ENCODE measurements at regions not wholly inside any gene's neighbourhood (a gene's known extent, or its start where the extent isn't known, plus 50 kb on each side); places are given as distances from the start of the nearest gene placed in this dataset.

DNA sequence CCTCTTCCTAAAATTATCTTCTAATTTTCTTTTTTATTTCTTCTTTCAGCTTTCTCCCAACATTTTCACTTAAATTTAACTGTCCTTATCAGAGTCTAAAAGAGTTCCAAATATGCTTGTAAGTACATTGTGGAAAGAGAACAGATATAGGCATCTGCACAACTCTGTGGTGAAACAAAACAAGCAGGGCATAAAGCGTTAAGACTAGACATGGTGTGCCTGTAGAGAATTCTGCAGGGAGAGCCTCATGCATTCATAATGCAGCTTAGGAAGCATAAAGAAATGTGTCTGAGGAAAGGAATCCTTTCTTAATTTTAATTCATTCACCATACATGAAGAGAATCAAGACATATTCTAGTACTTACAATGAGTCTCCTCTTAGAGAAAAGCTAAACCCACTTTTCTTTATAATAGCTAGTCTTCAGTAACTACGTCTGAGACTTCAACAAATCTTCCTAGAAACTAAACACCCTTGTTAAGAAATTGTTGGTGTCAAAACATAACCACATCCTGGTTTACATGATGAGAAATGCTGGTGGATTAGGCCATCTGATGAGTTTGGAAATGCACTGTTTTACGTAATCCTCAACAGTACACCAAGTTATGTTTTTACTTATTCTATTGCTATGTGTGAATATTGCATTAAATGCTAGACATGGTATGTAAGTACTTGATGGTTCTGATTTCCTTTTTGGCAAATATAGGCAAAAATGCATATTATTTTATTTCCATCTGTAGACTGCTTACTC is 307.8 kb upstream of the GIMD1 start:
- FAIRE-seq = no peak

DNA sequence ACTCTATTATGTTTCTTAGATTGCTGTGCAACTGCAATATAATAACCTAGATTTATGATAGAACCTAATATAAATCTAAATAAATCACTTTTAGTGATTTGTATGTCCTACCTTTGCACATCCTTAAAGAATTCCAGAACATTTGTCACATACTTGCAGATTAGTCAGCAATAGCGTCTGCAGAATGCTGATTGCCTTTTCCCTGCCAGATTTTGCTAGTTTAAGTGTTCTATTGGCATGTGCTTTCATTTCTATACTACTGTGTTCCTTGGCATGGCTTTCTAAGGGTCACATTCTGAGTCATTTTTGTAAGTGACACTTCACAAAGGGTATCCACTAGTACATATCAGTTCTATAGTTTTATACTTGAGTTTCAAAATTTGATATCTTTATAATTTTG is 303.1 kb upstream of the GIMD1 start:
- FAIRE-seq = no peak

DNA sequence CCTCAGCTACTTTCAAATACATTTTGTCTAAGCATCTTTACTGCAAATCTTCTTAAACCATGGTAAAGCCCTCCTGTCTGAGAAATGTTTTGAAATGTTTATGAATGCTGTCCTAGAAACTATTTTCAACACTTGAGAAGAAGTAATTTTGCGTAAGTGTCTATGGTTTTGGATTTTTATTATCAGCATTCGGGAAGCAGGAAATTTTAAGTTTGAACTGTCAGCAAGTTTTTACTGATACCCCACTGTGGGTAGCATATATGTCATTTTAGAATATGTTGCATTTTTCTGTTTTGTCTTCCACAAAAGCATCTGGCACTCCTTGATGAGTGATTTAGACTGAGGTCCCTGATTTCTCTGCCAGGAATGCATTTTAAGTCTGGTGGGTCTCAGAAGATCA is 302.4 kb upstream of the GIMD1 start:
- no peak for FAIRE-seq

DNA sequence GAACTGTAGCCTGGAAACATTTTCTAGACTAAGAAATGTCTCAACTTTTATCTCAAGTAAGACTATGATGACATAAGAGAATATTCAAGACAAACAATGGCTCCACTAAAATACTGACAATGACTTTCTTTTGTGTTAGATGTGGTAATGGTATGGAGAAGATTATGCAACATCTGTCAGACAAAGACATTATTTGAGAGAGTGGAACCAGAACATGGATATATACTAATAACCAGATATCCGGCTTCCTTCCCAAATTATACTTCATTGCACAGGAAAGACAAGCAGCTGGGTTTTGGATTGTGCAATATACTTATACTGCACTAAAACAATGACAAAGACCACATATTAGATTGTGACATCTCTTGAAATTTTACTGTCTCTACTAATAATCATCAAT is 290.8 kb upstream of the GIMD1 start:
- FAIRE-seq = no peak

DNA sequence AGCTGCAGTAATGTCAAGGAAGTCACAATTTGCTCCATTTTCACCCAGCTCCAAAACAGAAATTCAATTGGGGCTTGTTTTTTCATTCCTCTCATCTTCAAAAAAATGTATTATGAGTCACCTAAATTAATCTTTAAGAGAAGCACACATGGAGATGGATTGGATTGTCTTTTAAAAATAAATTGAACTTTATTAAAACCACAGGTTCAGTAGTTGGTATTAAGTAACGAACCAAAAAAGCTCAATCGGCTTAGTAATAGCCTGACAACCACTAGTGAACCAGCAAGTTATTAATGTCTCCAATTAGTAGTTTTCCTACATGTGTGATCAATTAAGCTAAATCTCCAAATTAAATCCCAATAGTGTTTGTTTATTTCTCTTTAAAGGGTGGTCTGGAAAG is 283.5 kb upstream of the GIMD1 start:
- no peak for FAIRE-seq

DNA sequence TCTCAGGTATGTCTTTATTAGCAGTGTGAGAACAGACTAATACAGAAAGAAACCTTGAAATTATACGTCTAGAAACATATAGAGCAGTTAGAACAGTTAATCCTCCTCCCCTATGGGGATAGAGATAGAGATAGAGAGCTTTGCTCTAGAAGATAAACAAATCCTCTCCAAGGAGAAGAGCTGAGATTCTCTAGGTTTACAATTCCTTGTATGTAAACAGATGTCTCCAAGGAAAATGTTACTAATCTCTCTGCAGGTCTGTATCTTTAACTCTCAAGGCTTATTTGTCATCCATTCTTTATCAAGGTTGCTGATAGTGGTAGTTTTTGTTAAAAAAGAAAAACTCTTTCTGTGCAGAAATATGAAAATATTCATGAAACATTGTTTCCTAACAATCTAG is 282.1 kb upstream of the GIMD1 start:
- no peak for FAIRE-seq

DNA sequence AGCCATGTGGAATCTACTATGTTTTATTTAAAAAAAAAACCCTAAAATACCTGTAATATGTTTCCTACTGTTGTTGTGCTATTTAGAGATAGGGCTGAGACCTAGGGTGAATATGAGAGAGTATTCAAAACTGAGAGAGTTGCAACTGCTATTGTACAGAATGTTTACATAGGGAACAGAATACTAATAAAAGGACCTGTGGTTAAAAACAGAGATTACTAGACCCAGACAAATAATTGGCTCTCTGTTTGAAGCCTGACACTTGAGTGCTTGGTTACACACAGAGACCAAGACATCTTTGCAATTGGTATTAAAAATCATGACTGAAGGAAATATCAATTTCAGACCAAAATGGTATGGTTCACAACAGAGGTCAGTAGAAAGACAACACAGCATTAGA is 278.9 kb upstream of the GIMD1 start:
- FAIRE-seq = no peak

DNA sequence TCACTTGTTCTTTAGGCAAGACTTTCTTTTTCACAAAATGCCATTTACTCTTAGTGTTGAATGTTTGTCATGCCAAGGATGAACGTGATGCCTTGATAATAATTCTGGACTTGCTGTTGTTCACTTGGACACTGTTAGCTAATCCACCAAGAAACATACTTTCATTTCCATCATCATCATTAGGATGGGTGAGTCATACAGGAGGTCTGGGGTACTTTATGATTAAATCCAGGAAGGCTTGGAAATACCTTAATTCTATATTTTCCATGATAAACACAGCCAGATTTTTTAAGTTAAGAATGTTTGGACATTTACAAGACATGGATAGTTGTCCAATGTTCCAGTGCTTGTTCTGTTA is 260.7 kb upstream of the GIMD1 start:
- FAIRE-seq = no peak

DNA sequence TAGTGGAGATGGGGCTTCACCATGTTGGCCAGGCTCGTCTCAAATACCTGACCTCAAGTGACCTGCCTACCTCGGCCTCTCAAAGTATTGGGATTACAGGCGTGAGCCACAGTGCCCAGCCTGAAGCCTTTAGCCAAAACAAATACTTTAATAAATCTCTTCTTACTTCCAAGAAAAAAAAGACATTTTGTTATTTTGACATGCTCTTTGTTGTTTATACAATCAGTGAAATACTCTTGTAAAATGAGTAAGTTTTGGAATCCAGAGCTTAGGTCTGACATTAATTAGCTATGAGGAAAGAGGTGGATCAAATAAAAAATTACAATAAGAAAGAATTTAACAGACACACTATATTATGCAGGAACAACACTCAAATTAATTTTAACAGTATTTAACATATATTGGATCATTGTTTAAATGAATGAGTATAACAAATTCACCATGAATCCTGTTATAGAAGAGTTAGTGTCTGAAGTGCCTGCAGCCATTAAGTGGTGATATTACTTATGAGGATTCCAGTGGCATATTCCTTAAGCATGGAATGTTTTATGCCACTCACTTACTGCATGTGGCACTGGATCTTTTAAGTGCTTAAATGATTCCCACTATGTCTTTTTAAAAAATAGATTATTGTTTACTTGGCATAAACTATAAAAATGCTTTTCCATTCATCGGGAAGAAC is 260.1 kb upstream of the GIMD1 start:
- no peak for FAIRE-seq

DNA sequence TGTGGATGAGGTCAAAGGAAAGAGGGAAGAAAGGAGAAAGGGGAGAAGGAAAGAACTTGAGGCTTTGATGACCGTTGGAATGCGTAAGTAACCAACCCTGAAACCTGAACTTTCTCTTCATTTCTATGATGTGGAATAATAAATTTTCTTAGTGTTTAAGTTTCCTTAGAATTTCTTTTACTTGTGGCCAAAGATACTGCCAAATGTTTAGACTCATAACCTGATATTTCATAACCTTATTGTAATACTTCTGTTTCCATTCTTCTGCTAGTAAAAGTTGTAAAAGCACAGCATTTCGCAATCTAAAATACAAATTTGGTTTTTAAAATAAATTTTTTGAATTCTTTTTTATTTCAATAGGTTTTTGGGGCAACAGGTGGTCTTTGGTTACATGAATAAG is 258.5 kb upstream of the GIMD1 start:
- no peak for FAIRE-seq

DNA sequence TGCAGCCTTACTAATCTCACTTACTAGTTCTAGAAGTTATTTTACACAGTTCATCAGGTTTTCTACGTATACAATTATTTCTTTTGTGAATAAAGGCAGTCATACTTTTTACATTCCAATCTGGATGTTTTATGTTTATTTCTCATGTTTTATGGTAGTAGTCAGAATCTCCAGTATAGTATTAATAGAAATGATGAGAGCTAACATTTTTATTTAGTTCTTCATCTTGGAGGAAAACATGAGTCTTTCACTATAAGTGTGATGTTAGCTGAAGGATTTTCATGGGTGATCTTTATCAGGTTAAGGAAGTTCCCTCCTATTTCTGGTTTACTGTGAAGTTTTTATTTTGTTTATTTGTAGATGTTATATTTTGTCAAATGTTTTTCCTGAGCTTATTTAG is 256.1 kb upstream of the GIMD1 start:
- FAIRE-seq = peak; percentile 35

DNA sequence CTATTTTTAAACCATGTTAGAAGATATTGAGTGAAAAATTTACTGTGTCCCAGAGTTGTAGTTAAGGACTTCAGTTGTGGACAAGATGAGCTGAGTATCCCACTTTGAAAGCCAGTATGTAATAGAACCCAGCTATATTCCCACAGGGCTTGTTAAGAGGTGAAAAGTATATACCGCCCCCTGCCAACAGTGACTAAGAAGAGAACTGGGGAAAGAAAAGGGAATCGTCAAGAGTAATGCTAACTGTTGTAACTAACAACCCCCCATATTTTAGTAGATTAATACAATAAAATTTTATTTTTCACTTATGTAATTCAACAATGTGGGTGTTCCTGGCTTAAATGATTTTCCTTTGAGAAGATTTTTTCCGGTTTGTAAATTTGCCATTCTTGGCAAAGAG is 250.4 kb upstream of the GIMD1 start:
- no peak for FAIRE-seq

DNA sequence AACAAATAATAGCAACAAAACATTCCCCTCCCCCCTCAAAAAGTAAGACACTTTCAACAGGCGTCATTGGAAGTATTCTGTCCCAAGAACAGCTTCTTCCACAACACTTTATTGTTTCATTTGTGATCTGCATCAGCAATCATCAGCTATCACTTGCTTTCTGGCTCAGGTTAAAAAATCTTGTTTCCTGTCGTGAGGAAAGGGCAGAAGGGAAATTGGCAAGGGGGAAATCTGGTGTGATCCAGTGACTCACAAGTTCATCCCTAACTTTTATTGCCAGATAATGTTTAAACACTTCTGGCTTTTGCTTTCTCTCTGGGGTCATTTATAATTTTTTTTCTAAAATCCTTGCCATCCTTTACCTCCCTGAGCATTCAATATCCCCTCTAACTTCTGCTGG is 247.4 kb upstream of the GIMD1 start:
- no peak for FAIRE-seq

DNA sequence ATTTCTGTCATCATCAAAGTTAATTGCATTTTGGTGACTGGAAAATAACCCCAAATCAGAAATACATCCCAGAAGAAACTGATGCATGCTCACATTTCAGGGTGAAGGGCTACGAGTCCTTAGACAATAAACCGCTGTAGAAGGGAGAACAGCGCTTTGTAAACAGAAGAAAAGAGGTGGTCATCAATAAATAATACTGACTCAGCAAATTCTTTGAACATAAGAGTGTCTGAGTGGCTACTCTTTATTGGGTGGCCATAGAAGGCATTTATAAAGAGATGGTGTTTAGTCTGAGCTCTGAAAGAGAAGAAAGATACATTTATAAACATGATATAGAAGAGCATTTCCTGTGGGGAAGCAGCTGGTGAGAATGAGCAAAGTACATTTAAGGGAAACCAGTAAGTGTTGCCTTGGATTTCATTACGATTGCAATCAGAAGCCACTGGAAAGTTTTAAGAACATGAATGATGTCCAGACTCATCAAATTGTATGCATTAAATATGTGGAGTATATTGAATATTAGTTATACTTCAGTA is 246.9 kb upstream of the GIMD1 start:
- no peak for FAIRE-seq

DNA sequence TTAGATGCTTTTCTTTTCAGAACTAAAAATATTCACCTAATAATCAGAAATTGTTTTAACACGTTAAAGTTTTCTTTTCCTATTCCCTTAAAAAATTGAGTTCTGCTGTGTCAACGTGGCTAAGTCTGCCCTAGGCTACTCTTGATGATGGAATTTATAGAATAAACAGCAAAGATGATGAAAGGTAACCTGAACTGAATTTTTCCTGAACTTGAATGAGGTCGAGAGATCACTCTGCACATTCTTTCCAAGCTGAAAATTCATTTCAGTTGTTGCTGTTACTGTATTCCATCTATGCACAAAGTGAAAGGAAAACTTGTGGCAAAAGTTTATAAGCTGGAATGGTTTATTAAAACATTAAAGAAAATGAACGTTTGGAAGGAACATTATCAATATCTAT is 245.9 kb upstream of the GIMD1 start:
- FAIRE-seq = no peak

DNA sequence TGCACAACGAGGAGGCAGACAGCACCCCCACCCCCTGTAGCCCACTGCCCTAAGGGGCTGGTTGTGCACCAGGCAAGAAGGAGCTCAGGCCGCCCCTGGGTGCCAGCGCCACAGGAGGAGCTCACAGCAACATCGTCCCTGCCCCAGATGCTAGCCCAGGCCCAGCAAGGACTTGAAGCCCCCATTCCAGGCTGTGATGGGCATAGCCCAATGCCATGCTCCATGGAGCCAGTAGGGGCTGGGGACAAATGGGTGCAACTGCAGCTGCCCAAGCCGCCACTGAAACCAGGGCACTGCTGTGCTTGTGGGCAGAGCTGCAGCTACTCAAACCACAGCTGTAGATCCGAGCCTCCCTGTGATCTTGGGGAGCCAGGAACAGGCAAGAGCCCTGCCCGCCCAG is 241.3 kb upstream of the GIMD1 start:
- no peak for FAIRE-seq

DNA sequence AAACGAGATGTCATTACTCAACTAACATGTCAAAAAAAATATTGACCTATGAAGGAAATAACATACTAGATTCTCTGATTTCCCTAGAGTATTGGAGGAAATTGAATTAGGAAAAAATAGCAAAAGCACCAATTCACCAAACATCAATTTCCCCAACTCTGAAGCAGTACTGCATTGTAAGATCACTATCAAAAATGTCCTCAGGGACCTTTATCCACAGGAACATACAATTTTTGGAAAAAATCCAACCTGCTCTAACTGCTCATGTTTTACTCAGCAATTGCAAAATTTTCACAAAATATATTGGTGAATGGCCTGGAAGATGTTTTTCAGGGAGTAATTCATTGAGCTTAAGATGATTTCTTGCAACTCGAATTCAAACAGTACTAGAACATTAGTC is 239.0 kb upstream of the GIMD1 start:
- FAIRE-seq = no peak

DNA sequence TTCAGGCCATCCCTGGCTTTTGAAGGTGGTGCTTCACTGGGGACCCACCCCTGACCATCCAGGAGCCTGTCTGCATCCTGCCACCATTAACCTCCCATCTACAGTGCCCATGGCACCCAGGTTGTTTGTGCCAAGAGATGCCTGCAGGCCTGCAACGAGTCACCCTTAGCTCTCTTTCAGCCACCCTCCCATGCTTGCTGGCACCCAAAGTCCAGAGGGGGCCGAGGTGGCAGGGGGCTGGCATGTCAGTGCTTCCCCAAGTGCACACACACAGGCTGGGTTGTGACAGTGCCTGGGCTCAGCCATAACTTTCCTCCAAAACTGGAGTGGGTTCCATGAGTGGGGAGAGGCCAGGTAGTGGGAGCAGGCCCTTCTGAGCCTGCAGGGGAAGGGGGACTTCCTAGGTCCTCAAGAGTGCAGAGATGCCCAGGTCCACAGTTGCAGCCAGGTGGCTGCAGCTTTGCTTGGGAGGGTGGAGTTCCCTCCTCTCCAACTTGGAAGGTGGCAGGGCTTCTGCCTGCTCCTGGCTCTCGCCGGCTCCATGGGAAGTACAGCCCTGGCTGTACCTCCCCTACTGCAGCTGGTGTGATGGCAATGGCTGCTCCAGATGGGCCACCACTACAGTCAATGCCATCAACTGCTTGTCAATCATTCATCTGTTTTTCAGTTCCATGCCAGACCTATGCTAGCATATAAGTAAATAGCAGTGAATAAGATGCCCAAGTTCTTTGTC is 235.9 kb upstream of the GIMD1 start:
- FAIRE-seq = no peak

DNA sequence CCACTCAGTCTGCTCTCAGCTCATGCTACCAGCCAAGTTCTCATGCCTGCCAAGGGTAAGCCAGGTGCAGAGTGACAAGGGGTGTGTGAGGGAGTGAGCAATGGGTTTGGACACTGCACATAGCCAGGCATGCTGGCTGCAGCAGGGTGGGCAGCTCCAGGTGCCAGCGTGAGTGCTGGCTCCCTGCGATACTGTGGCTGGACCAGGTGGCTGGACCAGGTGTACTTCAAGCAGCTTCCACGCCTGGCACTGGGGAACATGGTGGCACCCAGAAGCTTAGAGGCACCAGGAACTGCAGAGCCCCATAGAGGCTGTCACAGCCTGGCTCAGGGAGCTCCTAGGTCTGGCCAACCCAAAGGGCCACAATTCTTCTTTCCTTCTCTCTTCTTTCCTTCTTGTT is 234.9 kb upstream of the GIMD1 start:
- FAIRE-seq = no peak

DNA sequence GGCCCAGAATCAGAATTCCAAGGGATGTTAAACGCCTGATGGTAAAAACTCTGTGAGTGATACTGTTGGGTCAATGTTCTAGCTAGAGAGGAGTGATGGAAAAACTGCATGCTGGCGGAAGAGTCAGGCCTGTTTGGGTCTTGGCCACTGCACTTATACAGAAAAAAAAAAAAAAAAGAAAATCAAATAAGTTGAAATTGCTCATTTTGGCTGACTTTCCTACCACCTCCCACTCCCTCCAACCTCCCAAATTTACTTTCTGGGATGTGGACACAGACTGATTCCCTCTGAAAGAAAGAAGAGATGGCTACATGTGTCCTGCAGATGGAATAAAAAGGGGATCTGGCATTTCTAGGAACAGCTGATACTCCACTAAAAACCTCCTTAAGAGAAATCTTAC is 234.1 kb upstream of the GIMD1 start:
- no peak for FAIRE-seq

DNA sequence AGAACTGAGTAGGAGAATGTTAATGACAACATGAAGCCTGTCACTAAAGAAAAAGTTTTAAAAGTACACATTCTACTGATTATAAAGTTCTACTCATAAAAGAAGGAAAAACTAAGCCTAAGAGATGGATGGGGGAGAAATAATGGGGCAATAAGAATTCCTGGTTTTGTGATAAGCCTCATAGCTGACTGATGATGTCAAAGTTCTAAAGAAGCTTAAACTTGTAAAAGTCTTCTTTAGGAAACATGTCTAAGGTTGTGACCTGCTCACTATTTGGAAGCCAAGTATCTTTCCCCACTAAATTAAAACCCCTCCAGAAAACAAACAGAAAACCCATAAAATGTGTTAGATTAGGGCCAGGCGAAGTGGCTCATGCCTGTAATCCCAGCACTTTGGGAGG is 232.9 kb upstream of the GIMD1 start:
- no peak for FAIRE-seq

DNA sequence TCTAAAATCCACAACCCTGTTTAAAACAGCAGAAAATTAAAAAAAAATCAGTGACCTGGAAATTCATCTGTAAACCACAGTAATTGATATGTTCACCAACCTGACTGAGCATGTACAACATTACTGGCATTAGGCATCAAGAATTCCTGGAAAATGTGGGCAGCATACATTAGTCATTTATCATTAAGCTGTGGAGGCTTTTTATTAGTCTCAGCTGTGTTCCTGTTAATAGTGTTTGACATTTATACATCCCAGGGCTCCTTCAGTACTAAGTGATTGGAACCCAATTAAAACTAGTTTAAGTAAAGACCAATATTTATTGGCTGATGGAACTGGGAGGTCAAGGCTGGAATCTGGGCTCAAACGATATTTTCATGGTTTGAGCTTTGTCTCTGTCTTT is 227.3 kb upstream of the GIMD1 start:
- FAIRE-seq = no peak

DNA sequence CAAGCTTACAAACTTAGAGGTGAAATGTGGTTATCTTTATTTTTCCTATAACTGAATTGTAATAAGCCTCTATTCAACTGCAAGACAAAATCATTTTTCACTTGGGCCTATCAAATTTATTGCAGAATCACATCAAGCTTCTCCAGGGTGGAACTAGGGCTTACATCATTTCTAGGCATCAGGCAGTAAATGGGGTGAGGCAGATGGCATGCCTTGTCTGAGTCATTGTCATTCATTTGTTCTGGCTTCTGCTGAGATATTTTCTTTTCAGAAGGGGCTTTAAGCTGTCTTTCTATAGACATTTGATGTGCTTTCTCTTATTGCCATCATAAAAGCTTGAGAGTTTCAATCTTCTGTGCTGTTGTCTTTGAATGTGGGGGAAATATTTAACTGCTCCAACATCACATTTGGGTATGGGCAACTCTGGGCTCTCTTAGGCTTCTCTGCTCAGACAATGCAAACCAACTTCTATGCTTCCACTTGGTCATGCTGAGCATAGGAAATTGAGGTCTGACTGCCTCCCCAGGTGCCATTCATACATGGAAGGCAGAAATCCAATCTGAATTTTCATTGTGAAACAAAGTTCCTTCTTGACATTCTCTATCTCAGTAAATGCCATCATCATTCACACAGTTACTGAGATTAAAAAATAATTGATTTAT is 225.8 kb upstream of the GIMD1 start:
- FAIRE-seq = no peak

DNA sequence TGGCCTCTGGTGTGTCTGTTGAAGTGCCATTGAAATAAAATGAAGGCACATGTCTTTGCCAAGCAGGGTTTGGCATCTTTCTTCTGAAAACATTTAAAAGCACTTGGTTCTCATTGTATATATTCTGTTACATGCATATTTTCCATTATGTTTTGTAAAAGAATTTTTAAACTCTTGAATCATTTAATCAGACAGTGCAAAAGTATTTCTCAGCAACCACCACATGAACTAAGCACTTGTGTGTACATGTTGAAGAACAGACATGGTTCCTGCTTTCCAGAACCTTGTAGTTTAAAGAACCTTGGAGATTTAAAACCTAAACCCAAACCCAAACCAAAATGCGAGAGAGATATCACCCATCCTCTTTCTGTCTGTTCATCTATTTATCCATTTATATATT is 220.3 kb upstream of the GIMD1 start:
- no peak for FAIRE-seq

All from A204.1 (cell line).